Fibroblast of lung (primary cell): ENCODE measurements at regions not wholly inside any gene's neighbourhood (a gene's known extent, or its start where the extent isn't known, plus 50 kb on each side); places are given as distances from the start of the nearest gene placed in this dataset.

Experiments used
- CTCF ChIP-seq, 2 donors: IDR thresholded peaks in 1 of 2; conservative IDR thresholded peaks in 1 of 2; 1 replicate in 1 of 2; 2 replicates in 1 of 2; pipeline ENCODE4 v1.5.1; 2011 to 2012; ENCODE audit warnings: low read length in 2 of 2, control low read depth in 1 of 2, inconsistent platforms in 1 of 2, low read depth in 1 of 2, mild to moderate bottlenecking in 1 of 2
- EZH2 ChIP-seq: IDR thresholded peaks from 2 replicates; pipeline ENCODE4 v1.5.1; 2012; ENCODE audit warnings: low read length, control low read depth, mild to moderate bottlenecking; ENCODE audit errors: missing control alignments

DNA sequence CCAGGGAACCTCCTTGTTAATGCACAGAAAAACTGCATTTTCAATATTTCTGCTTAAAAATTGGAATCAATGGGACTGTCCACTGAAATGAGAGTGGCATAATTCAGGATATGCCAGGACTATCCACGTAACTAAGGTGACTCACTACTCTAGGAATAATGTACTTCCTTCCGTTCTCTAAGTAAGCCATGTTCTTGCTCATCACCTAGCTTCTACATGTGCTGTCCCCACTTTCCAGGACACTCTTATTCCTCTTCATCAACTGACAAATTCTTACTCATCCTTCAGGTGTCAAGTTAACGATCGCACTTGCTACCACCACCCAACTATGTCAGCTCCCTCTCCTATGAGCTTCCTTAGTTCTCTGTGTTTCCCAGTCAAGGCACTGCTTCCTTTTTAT lies 342.8 kb upstream of the F9 start:
- TF ChIP-seq CTCF (conservative IDR thresholded peaks at IDR 0.05 in 1 of 2, IDR thresholded peaks at IDR 0.05 in 1 of 2; ENCODE audit: low read depth in 1 of 2, low read length in 2 of 2): no peak
- no peak for TF ChIP-seq EZH2
